Urothelium cell line (cell line): ENCODE measurements at regions not wholly inside any gene's neighbourhood (a gene's known extent, or its start where the extent isn't known, plus 50 kb on each side); places are given as distances from the start of the nearest gene placed in this dataset.

ENCODE experiments used
- DNase-seq: peaks from one replicate; pipeline ENCODE4 v3.0.0; 2011; ENCODE audit warnings: low spot score, mixed read lengths
- FAIRE-seq: peaks from 2 replicates; lab custom pipeline; 2011; peaks lifted over from hg19 to GRCh38; lab: Jason Lieb, UNC

GRCh38 chr5:117065800-117066199, 491.2 kb upstream of the SEMA6A start:
- FAIRE-seq (no peak), DNase-seq (no peak)

GRCh38 chr5:117065161-117065560, 490.5 kb upstream of the SEMA6A start:
- no peak for FAIRE-seq

GRCh38 chr5:117060099-117060498, 485.5 kb upstream of the SEMA6A start:
- FAIRE-seq (no peak), DNase-seq (no peak)

More at GRCh38 chr5:117065161-117065560, 490.5 kb upstream of the SEMA6A start:
- no peak for DNase-seq

GRCh38 chr5:117058740-117059139, 484.1 kb upstream of the SEMA6A start:
- no peak for FAIRE-seq

GRCh38 chr5:117055517-117055916, 480.9 kb upstream of the SEMA6A start:
- FAIRE-seq (no peak), DNase-seq (no peak)

More at GRCh38 chr5:117058740-117059139, 484.1 kb upstream of the SEMA6A start:
- no peak for DNase-seq

- DNase-seq (no peak), FAIRE-seq (no peak)
These were observed 480.3 kb upstream of the SEMA6A start for GRCh38 chr5:117054911-117055310.

- no peak for DNase-seq
- no peak for FAIRE-seq
These were observed 479.5 kb upstream of the SEMA6A start for GRCh38 chr5:117054141-117054540.

GRCh38 chr5:117041926-117042595, 467.4 kb upstream of the SEMA6A start:
- DNase-seq = no peak
- no peak for FAIRE-seq

- FAIRE-seq (no peak), DNase-seq (no peak)
These were observed 464.4 kb upstream of the SEMA6A start for GRCh38 chr5:117039035-117039434.

GRCh38 chr5:117027384-117027783, 452.8 kb upstream of the SEMA6A start:
- FAIRE-seq (no peak), DNase-seq (no peak)

- DNase-seq (no peak), FAIRE-seq (no peak)
These were observed 446.4 kb upstream of the SEMA6A start for GRCh38 chr5:117020999-117021398.

GRCh38 chr5:117013280-117013877, 438.8 kb upstream of the SEMA6A start:
- DNase-seq (no peak), FAIRE-seq (peak; percentile 30)

GRCh38 chr5:117010574-117010973, 436.0 kb upstream of the SEMA6A start:
- no peak for FAIRE-seq

GRCh38 chr5:116998024-116998423, 423.4 kb upstream of the SEMA6A start:
- FAIRE-seq (no peak), DNase-seq (no peak)

More at GRCh38 chr5:117010574-117010973, 436.0 kb upstream of the SEMA6A start:
- no peak for DNase-seq

- DNase-seq (no peak), FAIRE-seq (no peak)
These were observed 418.1 kb upstream of the SEMA6A start for GRCh38 chr5:116992681-116993080.

- FAIRE-seq (no peak), DNase-seq (no peak)
These were observed 415.4 kb upstream of the SEMA6A start for GRCh38 chr5:116989995-116990394.

- FAIRE-seq (no peak), DNase-seq (no peak)
These were observed 407.4 kb upstream of the SEMA6A start for GRCh38 chr5:116982035-116982434.

GRCh38 chr5:116980581-116980980, 406.0 kb upstream of the SEMA6A start:
- FAIRE-seq = no peak

GRCh38 chr5:116976767-116977166, 402.1 kb upstream of the SEMA6A start:
- DNase-seq (no peak), FAIRE-seq (no peak)

More at GRCh38 chr5:116980581-116980980, 406.0 kb upstream of the SEMA6A start:
- DNase-seq = no peak

GRCh38 chr5:116971131-116971530, 396.5 kb upstream of the SEMA6A start:
- FAIRE-seq (no peak), DNase-seq (no peak)

GRCh38 chr5:116970318-116970717, 395.7 kb upstream of the SEMA6A start:
- DNase-seq (peak; percentile 11), FAIRE-seq (no peak)

GRCh38 chr5:116964438-116964837, 389.8 kb upstream of the SEMA6A start:
- FAIRE-seq (no peak), DNase-seq (no peak)
